ENCODE measurements at regions not wholly inside any gene's neighbourhood (a gene's known extent, or its start where the extent isn't known, plus 50 kb on each side); places are given as distances from the start of the nearest gene placed in this dataset.

GRCh38 chr7:46264646-46265045, 343.6 kb upstream of the IGFBP3 start:
- no peak for TF ChIP-seq CTCF (IDR thresholded peaks at IDR 0.05)
- TF ChIP-seq EZH2 (IDR thresholded peaks at IDR 0.05), result no peak
- TF ChIP-seq EZH2phosphoT487 (IDR thresholded peaks at IDR 0.05), result no peak
